H1 (cell line): ENCODE measurements at regions not wholly inside any gene's neighbourhood (a gene's known extent, or its start where the extent isn't known, plus 50 kb on each side); places are given as distances from the start of the nearest gene placed in this dataset.

ENCODE experiments used
- CTCF ChIA-PET: fragments of 300-600 bp; sonication (Branson Sonifier 250); formaldehyde crosslinking; loops from one replicate; lab custom pipeline; 2021; ENCODE audit not compliant: partially characterized antibody; lab: Charles Lee
- POLR2A ChIA-PET: fragments of 300-600 bp; sonication (Branson Sonifier 250); formaldehyde crosslinking; loops from one replicate; lab custom pipeline; 2021; ENCODE audit warnings: inconsistent platforms; ENCODE audit not compliant: partially characterized antibody; lab: Charles Lee
- DNase-seq, 2 experiments: peaks; one replicate each; pipeline versions ENCODE4 v3.0.0 to v3.0.0-alpha.2; 2010 to 2022; ENCODE audit warnings: low spot score in 2 of 2, low read depth in 1 of 2, mixed read lengths in 1 of 2
- FAIRE-seq: peaks from 2 replicates; lab custom pipeline; 2011; peaks lifted over from hg19 to GRCh38; lab: Jason Lieb, UNC
- H2AFZ ChIP-seq: 2 replicates; pipeline ENCODE4 v1.8.1; 2012; ENCODE audit warnings: low read length, inconsistent platforms
- H2AK5ac ChIP-seq: 2 replicates; pipeline ENCODE4 v1.6.1; 2013; ENCODE audit warnings: low read depth, low read length
- H2BK120ac ChIP-seq: replicated peaks from 2 replicates; pipeline ENCODE3; 2013; ENCODE audit warnings: low read depth, low read length, inconsistent platforms
- H2BK12ac ChIP-seq: 2 replicates; pipeline ENCODE4 v1.6.1; 2013; ENCODE audit warnings: low read depth, low read length
- H2BK15ac ChIP-seq: 2 replicates; pipeline ENCODE4 v1.6.1; 2013; ENCODE audit warnings: low read length
- H2BK20ac ChIP-seq: 2 replicates; pipeline ENCODE4 v1.6.1; 2013; ENCODE audit warnings: low read length
- H2BK5ac ChIP-seq: 2 replicates; pipeline ENCODE4 v1.6.1; 2013; ENCODE audit warnings: low read depth, low read length
- H3K14ac ChIP-seq: 2 replicates; pipeline ENCODE4 v1.6.1; 2013; ENCODE audit warnings: inconsistent platforms; ENCODE audit not compliant: insufficient read length
- H3K18ac ChIP-seq: 2 replicates; pipeline ENCODE4 v1.6.1; 2013; ENCODE audit warnings: low read length; ENCODE audit errors: extremely low read depth
- H3K23ac ChIP-seq: 2 replicates; pipeline ENCODE4 v1.6.1; 2013; ENCODE audit warnings: inconsistent platforms; ENCODE audit not compliant: insufficient read length
- H3K23me2 ChIP-seq: 2 replicates; pipeline ENCODE4 v1.6.1; 2013; ENCODE audit warnings: low read depth, low read length
- H3K27ac ChIP-seq: 2 replicates; pipeline ENCODE4 v1.6.1; 2011; ENCODE audit warnings: low read depth, low read length, inconsistent platforms
- H3K27me3 ChIP-seq, 4 experiments: replicated peaks in 1 of 4; 1 replicate in 1 of 4; 2 replicates in 3 of 4; pipeline versions ENCODE4 v1.6.1 to v1.8.1; 2011 to 2013; ENCODE audit warnings: low read length in 3 of 4, mild to moderate bottlenecking in 3 of 4, inconsistent platforms in 2 of 4, mixed read lengths in 2 of 4, moderate library complexity in 1 of 4; ENCODE audit not compliant: control insufficient read depth in 3 of 4, insufficient read depth in 3 of 4; ENCODE audit errors: extremely low read depth in 1 of 4
- H3K36me3 ChIP-seq, 4 experiments: 2 replicates each; pipeline versions ENCODE4 v1.6.1 to v1.8.1; 2011 to 2013; ENCODE audit warnings: mild to moderate bottlenecking in 4 of 4, low read length in 3 of 4, moderate library complexity in 2 of 4, control low read depth in 1 of 4, inconsistent platforms in 1 of 4; ENCODE audit not compliant: insufficient read depth in 4 of 4, control insufficient read depth in 2 of 4
- H3K4ac ChIP-seq: replicated peaks from 2 replicates; pipeline ENCODE3; 2013; ENCODE audit warnings: low read length, low read depth, mixed read lengths, inconsistent platforms; ENCODE audit not compliant: insufficient read length
- H3K4me1 ChIP-seq, 4 experiments: replicated peaks in 1 of 4; 1 replicate in 1 of 4; 2 replicates in 3 of 4; pipeline versions ENCODE4 v1.6.1 to v1.8.1; 2011 to 2013; ENCODE audit warnings: low read length in 3 of 4, inconsistent platforms in 2 of 4, mixed read lengths in 1 of 4; ENCODE audit not compliant: insufficient read depth in 4 of 4, control insufficient read depth in 3 of 4
- H3K4me2 ChIP-seq, 2 experiments: 2 replicates each; pipeline versions ENCODE4 v1.6.1 to v1.8.1; 2011 to 2013; ENCODE audit warnings: low read depth in 2 of 2, low read length in 2 of 2, control low read depth in 1 of 2, inconsistent platforms in 1 of 2, mild to moderate bottlenecking in 1 of 2; ENCODE audit not compliant: insufficient read depth in 1 of 2
- H3K4me3 ChIP-seq, 4 experiments: fragments of 200-600, 300-600 bp in 1 of 4; sonication (generic), shearing (Covaris generic), sonication (Bioruptor Twin) in 1 of 4; 2 replicates each; pipeline versions ENCODE4 v1.5.1 to v1.8.1; 2011 to 2016; ENCODE audit warnings: low read length in 4 of 4, low read depth in 3 of 4, control low read depth in 2 of 4, inconsistent platforms in 2 of 4, mild to moderate bottlenecking in 2 of 4, mixed read lengths in 1 of 4, moderate library complexity in 1 of 4; ENCODE audit not compliant: insufficient read depth in 2 of 4; ENCODE audit errors: extremely low read depth in 1 of 4
- H3K56ac ChIP-seq: replicated peaks from 2 replicates; pipeline ENCODE3; 2013; ENCODE audit warnings: low read depth, mild to moderate bottlenecking, mixed read lengths, low read length, inconsistent platforms; ENCODE audit not compliant: insufficient read length
- H3K79me1 ChIP-seq: 2 replicates; pipeline ENCODE4 v1.6.1; 2013; ENCODE audit warnings: low read depth, low read length, control low read depth
- H3K79me2 ChIP-seq, 2 experiments: 2 replicates each; pipeline versions ENCODE4 v1.6.1 to v1.8.1; 2012 to 2013; ENCODE audit warnings: low read length in 2 of 2, mild to moderate bottlenecking in 2 of 2, inconsistent platforms in 1 of 2; ENCODE audit not compliant: insufficient read depth in 2 of 2, control insufficient read depth in 1 of 2
- H3K9ac ChIP-seq, 4 experiments: replicated peaks in 1 of 4; 1 replicate in 1 of 4; 2 replicates in 3 of 4; pipeline versions ENCODE4 v1.6.1 to v1.8.1; 2011 to 2013; ENCODE audit warnings: low read depth in 3 of 4, low read length in 3 of 4, control low read depth in 2 of 4, mild to moderate bottlenecking in 2 of 4, moderate library complexity in 2 of 4, inconsistent platforms in 1 of 4; ENCODE audit errors: extremely low read depth in 1 of 4
- H3K9me3 ChIP-seq, 2 experiments: 2 replicates each; pipeline versions ENCODE4 v1.6.1 to v1.8.1; 2012 to 2013; ENCODE audit warnings: mild to moderate bottlenecking in 2 of 2, moderate library complexity in 2 of 2, control low read depth in 1 of 2, inconsistent platforms in 1 of 2, low read depth in 1 of 2, low read length in 1 of 2, mixed read lengths in 1 of 2; ENCODE audit not compliant: insufficient read depth in 2 of 2
- H4K20me1 ChIP-seq, 2 experiments: replicated peaks in 1 of 2; 2 replicates each; pipeline versions ENCODE3 to v1.8.1; 2011 to 2013; ENCODE audit warnings: inconsistent platforms in 2 of 2, low read length in 2 of 2, mild to moderate bottlenecking in 1 of 2; ENCODE audit not compliant: insufficient read depth in 2 of 2, control insufficient read depth in 1 of 2
- H4K5ac ChIP-seq: 2 replicates; pipeline ENCODE4 v1.6.1; 2013; ENCODE audit warnings: low read length, low read depth, mixed read lengths, inconsistent platforms; ENCODE audit not compliant: insufficient read length
- H4K8ac ChIP-seq: 2 replicates; pipeline ENCODE4 v1.8.0; 2013; ENCODE audit warnings: mild to moderate bottlenecking, moderate library complexity, low read length, inconsistent platforms; ENCODE audit not compliant: insufficient read depth; ENCODE audit errors: extremely low read depth
- H4K91ac ChIP-seq: replicated peaks from 2 replicates; pipeline ENCODE3; 2013; ENCODE audit warnings: low read length, mixed read lengths, inconsistent platforms; ENCODE audit not compliant: insufficient read length
- ASH2L ChIP-seq: fragments of 200-600, 300-600 bp; sonication (generic); IDR thresholded peaks from one replicate; pipeline ENCODE4 v1.7.1; 2017; ENCODE audit warnings: low read length
- CBX5 ChIP-seq: fragments of 300-800, 300-1000 bp; sonication (generic); IDR thresholded peaks from 2 replicates; pipeline ENCODE4 v1.7.1; 2016; ENCODE audit warnings: antibody characterized with exemption, low read length, low read depth
- CEBPB ChIP-seq: IDR thresholded peaks from 2 replicates; pipeline ENCODE4 v1.6.1; 2012; ENCODE audit warnings: low read depth, low read length
- CTBP2 ChIP-seq: IDR thresholded peaks from 2 replicates; pipeline ENCODE4 v1.7.0; 2011; ENCODE audit warnings: borderline replicate concordance, mild to moderate bottlenecking, moderate library complexity, mixed read lengths, low read length; ENCODE audit not compliant: insufficient read depth, insufficient read length
- EZH2 ChIP-seq: fragments of 200-600 bp; sonication (generic); IDR thresholded peaks from 2 replicates; pipeline ENCODE4 v1.7.1; 2012; ENCODE audit warnings: low read depth, mild to moderate bottlenecking, moderate library complexity, low read length, inconsistent platforms; ENCODE audit not compliant: severe bottlenecking
- GTF2F1 ChIP-seq: IDR thresholded peaks from 2 replicates; pipeline ENCODE4 v1.6.1; 2012; ENCODE audit warnings: low read depth, low read length, improper control_type of control experiment, borderline replicate concordance
- PHF8 ChIP-seq: fragments of 200-600 bp; sonication (generic); conservative IDR thresholded peaks from 2 replicates; pipeline ENCODE4 v1.7.1; 2012; ENCODE audit warnings: low read depth, mild to moderate bottlenecking, inconsistent platforms, low read length, moderate library complexity
- RNF2 ChIP-seq: fragments of 200-900, 300-1000 bp; sonication (generic); IDR thresholded peaks from 2 replicates; pipeline ENCODE4 v1.7.1; 2016; ENCODE audit warnings: borderline replicate concordance, low read depth, mild to moderate bottlenecking, antibody characterized with exemption, low read length; ENCODE audit not compliant: poor library complexity, severe bottlenecking; ENCODE audit errors: missing control alignments
- RXRA ChIP-seq: IDR thresholded peaks from 2 replicates; pipeline ENCODE4 v1.6.1; 2011; ENCODE audit warnings: low read depth, mild to moderate bottlenecking, low read length, moderate library complexity; ENCODE audit not compliant: insufficient read depth
- SAP30 ChIP-seq: fragments of 300-600 bp; sonication (generic); IDR thresholded peaks from 2 replicates; pipeline ENCODE4 v1.7.1; 2012; ENCODE audit warnings: low read length, moderate library complexity, mild to moderate bottlenecking, inconsistent platforms; ENCODE audit not compliant: insufficient read depth, insufficient replicate concordance
- USF2 ChIP-seq: IDR thresholded peaks from 2 replicates; pipeline ENCODE4 v1.6.1; 2011; ENCODE audit warnings: low read length, improper control_type of control experiment
- WGBS, 2 experiments: shearing (Covaris generic) in 1 of 2; methylation state at CpG; one replicate each; pipeline versions ENCODE4 v1.1.6 to v1.1.7; 2013 to 2015; ENCODE audit warnings: low lambda C conversion rate in 2 of 2, mixed read lengths in 2 of 2, inconsistent platforms in 1 of 2, low coverage in 1 of 2, missing lambda C conversion rate in 1 of 2; ENCODE audit not compliant: insufficient replicate concordance in 2 of 2, insufficient coverage in 1 of 2, insufficient read length in 1 of 2; ENCODE audit errors: extremely low coverage in 1 of 2, missing lambda C conversion rate in 1 of 2; 5-methylcytosine and 5-hydroxymethylcytosine counted together
- TF ChIP-seq, protein P1 (sequence below): IDR thresholded peaks from 2 replicates; pipeline ENCODE4 v1.6.1; 2011; ENCODE audit warnings: low read depth, mild to moderate bottlenecking, low read length; ENCODE audit not compliant: insufficient read depth

- no peaks in the 10 kb centered on the region for H3K23me2 ChIP-seq
- no peak overlapping the region for H4K8ac ChIP-seq
- no peak overlapping the region for H3K4me3 ChIP-seq
- no peak overlapping the region for H2BK12ac ChIP-seq
- H3K4me1 ChIP-seq = no peaks in the 10 kb centered on the region
- ChIA-PET CTCF (no interaction called here), POLR2A (no interaction called here)
- no peak overlapping the region for H3K56ac ChIP-seq
- WGBS, 2 experiments = 72% methylated on average over 2 of the region's 2 CpGs; no CpG with 5 or more reads in 1 of the 2 experiments
- no peak overlapping the region for H3K23ac ChIP-seq
- H2AK5ac ChIP-seq = no peak overlapping the region
- H3K27me3 ChIP-seq = no peaks in the 10 kb centered on the region
- H2AFZ ChIP-seq = no peak overlapping the region
- H2BK5ac ChIP-seq = no peak overlapping the region
- H3K18ac ChIP-seq = no peak overlapping the region
- H4K91ac ChIP-seq = no peak overlapping the region
- H3K79me1 ChIP-seq = no peaks in the 10 kb centered on the region
- no peak overlapping the region for H3K27ac ChIP-seq
- H2BK120ac ChIP-seq = no peak overlapping the region
- FAIRE-seq (no peak), DNase-seq (no peak)
- H3K4me2 ChIP-seq = no peak overlapping the region
- no peak overlapping the region for H2BK20ac ChIP-seq
- no peaks in the 10 kb centered on the region for H3K79me2 ChIP-seq
- H3K9ac ChIP-seq = no peak overlapping the region
- H3K4ac ChIP-seq = no peak overlapping the region
- 0 out of 4 replicates have a peak, but pooled peaks cover 0 to 4% of the 10 kb centered on the region in 2 experiments for H3K9me3 ChIP-seq
- H3K14ac ChIP-seq = no peak overlapping the region
- H4K20me1 ChIP-seq = no peaks in the 10 kb centered on the region
- H2BK15ac ChIP-seq = no peak overlapping the region
- no peaks in the 10 kb centered on the region for H3K36me3 ChIP-seq
- no peak overlapping the region for H4K5ac ChIP-seq
- TF ChIP-seq GTF2F1 (no peak), CBX5 (no peak), RNF2 (no peak), RXRA (no peak), CTBP2 (no peak), PHF8 (no peak), CEBPB (no peak), USF2 (no peak), ASH2L (no peak), EZH2 (no peak), SAP30 (no peak)
- TF ChIP-seq, protein P1, sequence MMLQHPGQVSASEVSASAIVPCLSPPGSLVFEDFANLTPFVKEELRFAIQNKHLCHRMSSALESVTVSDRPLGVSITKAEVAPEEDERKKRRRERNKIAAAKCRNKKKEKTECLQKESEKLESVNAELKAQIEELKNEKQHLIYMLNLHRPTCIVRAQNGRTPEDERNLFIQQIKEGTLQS = no peak
Measured at GRCh38 chr12:30263434-30263833, 432.2 kb downstream of the IPO8 start.
